ENCODE measurements at regions not wholly inside any gene's neighbourhood (a gene's known extent, or its start where the extent isn't known, plus 50 kb on each side); places are given as distances from the start of the nearest gene placed in this dataset.

DNA sequence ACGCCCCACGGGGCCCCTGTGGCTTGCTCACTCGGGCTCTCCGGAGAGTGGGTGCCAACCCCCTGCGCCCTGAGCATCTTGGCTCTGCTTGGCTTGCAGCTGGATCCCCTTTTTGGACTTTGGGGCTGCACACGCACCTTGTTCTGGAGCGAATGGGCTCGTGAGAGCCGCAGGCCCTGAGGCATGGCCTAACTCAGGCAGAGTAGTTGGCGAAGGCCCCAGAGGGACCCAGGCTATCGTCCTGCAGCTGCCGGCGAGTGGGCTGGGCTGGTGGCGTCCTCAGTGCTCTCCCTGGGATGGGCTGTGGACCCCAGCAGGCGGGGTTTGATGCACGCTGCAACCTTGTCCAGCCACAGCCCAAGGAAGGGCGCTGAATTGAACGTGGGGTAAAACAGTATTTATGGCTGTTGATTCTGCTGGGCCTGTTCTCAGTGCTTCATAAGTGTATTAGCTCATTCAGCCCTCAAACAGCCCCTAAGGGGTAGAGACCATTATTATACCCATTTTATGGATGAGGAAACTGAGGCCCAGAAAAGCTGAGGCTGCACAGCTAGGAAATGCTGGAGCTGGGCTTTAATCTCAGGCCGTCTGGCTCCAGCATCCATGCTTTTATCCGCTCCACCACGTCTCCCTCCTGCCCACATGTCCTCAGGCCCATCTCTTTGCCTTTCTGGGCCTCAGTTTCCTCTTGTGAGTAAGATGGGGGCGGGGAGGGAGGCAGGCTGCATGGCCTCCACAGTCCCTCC is 171.2 kb upstream of the CIBAR2 start:
- TF ChIP-seq POLR2A (IDR thresholded peaks at IDR 0.05) = no peak
- TF ChIP-seq, protein P1, sequence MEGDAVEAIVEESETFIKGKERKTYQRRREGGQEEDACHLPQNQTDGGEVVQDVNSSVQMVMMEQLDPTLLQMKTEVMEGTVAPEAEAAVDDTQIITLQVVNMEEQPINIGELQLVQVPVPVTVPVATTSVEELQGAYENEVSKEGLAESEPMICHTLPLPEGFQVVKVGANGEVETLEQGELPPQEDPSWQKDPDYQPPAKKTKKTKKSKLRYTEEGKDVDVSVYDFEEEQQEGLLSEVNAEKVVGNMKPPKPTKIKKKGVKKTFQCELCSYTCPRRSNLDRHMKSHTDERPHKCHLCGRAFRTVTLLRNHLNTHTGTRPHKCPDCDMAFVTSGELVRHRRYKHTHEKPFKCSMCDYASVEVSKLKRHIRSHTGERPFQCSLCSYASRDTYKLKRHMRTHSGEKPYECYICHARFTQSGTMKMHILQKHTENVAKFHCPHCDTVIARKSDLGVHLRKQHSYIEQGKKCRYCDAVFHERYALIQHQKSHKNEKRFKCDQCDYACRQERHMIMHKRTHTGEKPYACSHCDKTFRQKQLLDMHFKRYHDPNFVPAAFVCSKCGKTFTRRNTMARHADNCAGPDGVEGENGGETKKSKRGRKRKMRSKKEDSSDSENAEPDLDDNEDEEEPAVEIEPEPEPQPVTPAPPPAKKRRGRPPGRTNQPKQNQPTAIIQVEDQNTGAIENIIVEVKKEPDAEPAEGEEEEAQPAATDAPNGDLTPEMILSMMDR (IDR thresholded peaks at IDR 0.05) = no peak

Measured in vagina (tissue), 2 donors.